Smooth muscle cell (in vitro differentiated cells): ENCODE measurements at regions not wholly inside any gene's neighbourhood (a gene's known extent, or its start where the extent isn't known, plus 50 kb on each side); places are given as distances from the start of the nearest gene placed in this dataset.

ENCODE experiments used
- DNase-seq: peaks from one replicate; lab custom pipeline; 2025; ENCODE audit not compliant: unreplicated experiment; lab: John Stamatoyannopoulos, UW
- H2AFZ ChIP-seq: fragments of 200-600 bp; sonication (generic); 2 replicates; pipeline ENCODE4 v1.6.0; 2016; ENCODE audit warnings: antibody characterized with exemption, low read depth, mild to moderate bottlenecking
- H3F3A ChIP-seq: fragments of 200-600 bp; sonication (generic); 2 replicates; pipeline ENCODE4 v1.6.0; 2017; ENCODE audit warnings: antibody characterized with exemption, low read depth
- H3K27ac ChIP-seq: fragments of 200-600 bp; sonication (generic); 2 replicates; pipeline ENCODE4 v1.5.1; 2016; ENCODE audit warnings: low read depth, mild to moderate bottlenecking
- H3K27me3 ChIP-seq: fragments of 200-600 bp; sonication (generic); 2 replicates; pipeline ENCODE4 v1.6.1; 2016; ENCODE audit warnings: low read depth, mild to moderate bottlenecking
- H3K36me3 ChIP-seq: fragments of 200-600 bp; sonication (generic); 2 replicates; pipeline ENCODE4 v1.5.1; 2016; ENCODE audit warnings: low read depth
- H3K4me1 ChIP-seq: fragments of 200-600 bp; sonication (generic); 2 replicates; pipeline ENCODE4 v1.5.1; 2016; ENCODE audit warnings: low read depth
- H3K4me2 ChIP-seq: fragments of 200-600 bp; sonication (generic); 2 replicates; pipeline ENCODE4 v1.6.0; 2016; ENCODE audit warnings: mild to moderate bottlenecking
- H3K4me3 ChIP-seq: fragments of 200-600 bp; sonication (generic); 2 replicates; pipeline ENCODE4 v1.5.1; 2016; ENCODE audit warnings: mild to moderate bottlenecking
- H3K79me2 ChIP-seq: fragments of 200-600 bp; sonication (generic); 2 replicates; pipeline ENCODE4 v1.6.0; 2016; ENCODE audit warnings: low read depth, mild to moderate bottlenecking
- H3K9ac ChIP-seq: fragments of 200-600 bp; sonication (generic); 2 replicates; pipeline ENCODE4 v1.6.0; 2016; ENCODE audit warnings: low read depth
- H3K9me3 ChIP-seq: fragments of 200-600 bp; sonication (generic); replicated peaks from 2 replicates; pipeline ENCODE4 v1.5.1; 2016; ENCODE audit warnings: low read depth
- H4K20me1 ChIP-seq: fragments of 200-600 bp; sonication (generic); 2 replicates; pipeline ENCODE4 v1.6.0; 2016; ENCODE audit warnings: low read depth
- CTCF ChIP-seq: fragments of 200-600 bp; sonication (generic); IDR thresholded peaks from 2 replicates; pipeline ENCODE4 v1.5.1; 2017; ENCODE audit warnings: borderline replicate concordance, mild to moderate bottlenecking, antibody characterized with exemption; ENCODE audit not compliant: insufficient read depth, poor library complexity, severe bottlenecking
- WGBS: methylation state at CpG from one replicate; pipeline ENCODE4 v1.1.7; 2016; ENCODE audit warnings: low lambda C conversion rate; 5-methylcytosine and 5-hydroxymethylcytosine counted together

- Histone ChIP-seq H3K79me2 (no peaks in the 10 kb centered on the region), H3K4me3 (no peak overlapping the region), H4K20me1 (no peaks in the 10 kb centered on the region), H3K27me3 (no peaks in the 10 kb centered on the region), H3K27ac (no peak overlapping the region), H2AFZ (no peak overlapping the region), H3K36me3 (no peaks in the 10 kb centered on the region), H3K9ac (no peak overlapping the region), H3K9me3 (no peaks in the 10 kb centered on the region), H3K4me1 (no peaks in the 10 kb centered on the region), H3F3A (no peaks in the 10 kb centered on the region), H3K4me2 (no peak overlapping the region)
- no peak for TF ChIP-seq CTCF
- 85% methylated on average over 11 of the region's 11 CpGs for WGBS
- DNase-seq, result no peak
Observed at GRCh38 chr5:167533814-167534795, 757.3 kb upstream of the WWC1 start.

GRCh38 chr5:167539747-167540146, 751.7 kb upstream of the WWC1 start:
- no peak overlapping the region for H2AFZ ChIP-seq
- no peak overlapping the region for H3K27ac ChIP-seq
- TF ChIP-seq CTCF, result no peak
- H3K9ac ChIP-seq, result no peak overlapping the region
- H4K20me1 ChIP-seq, result no peaks in the 10 kb centered on the region
- H3F3A ChIP-seq, result no peaks in the 10 kb centered on the region
- H3K4me3 ChIP-seq, result no peak overlapping the region
- H3K4me2 ChIP-seq, result no peak overlapping the region
- DNase-seq, result no peak
- H3K9me3 ChIP-seq, result no peaks in the 10 kb centered on the region
- H3K79me2 ChIP-seq, result no peaks in the 10 kb centered on the region
- no peaks in the 10 kb centered on the region for H3K27me3 ChIP-seq
- 93% methylated on average over 5 of the region's 5 CpGs for WGBS
- no peaks in the 10 kb centered on the region for H3K36me3 ChIP-seq
- H3K4me1 ChIP-seq, result no peaks in the 10 kb centered on the region

GRCh38 chr5:167546270-167546669, 745.2 kb upstream of the WWC1 start:
- Histone ChIP-seq H3K4me1 (no peaks in the 10 kb centered on the region), H3K27me3 (no peaks in the 10 kb centered on the region), H2AFZ (no peak overlapping the region), H3F3A (no peaks in the 10 kb centered on the region), H3K9ac (no peak overlapping the region), H3K4me3 (no peak overlapping the region), H3K79me2 (no peaks in the 10 kb centered on the region), H3K36me3 (no peaks in the 10 kb centered on the region), H3K4me2 (no peak overlapping the region), H4K20me1 (no peaks in the 10 kb centered on the region), H3K9me3 (no peaks in the 10 kb centered on the region), H3K27ac (no peak overlapping the region)
- DNase-seq, result no peak
- TF ChIP-seq CTCF, result no peak
- WGBS, result 86% methylated on average over 4 of the region's 4 CpGs

- no peaks in the 10 kb centered on the region for H3K36me3 ChIP-seq
- no peak overlapping the region for H3K9ac ChIP-seq
- H3K27me3 ChIP-seq, result no peaks in the 10 kb centered on the region
- no peaks in the 10 kb centered on the region for H4K20me1 ChIP-seq
- H2AFZ ChIP-seq, result no peak overlapping the region
- no peak overlapping the region for H3K4me2 ChIP-seq
- no peaks in the 10 kb centered on the region for H3F3A ChIP-seq
- DNase-seq, result no peak
- H3K79me2 ChIP-seq, result no peaks in the 10 kb centered on the region
- no peak for TF ChIP-seq CTCF
- 95% methylated on average over 5 of the region's 5 CpGs for WGBS
- H3K27ac ChIP-seq, result no peak overlapping the region
- no peak overlapping the region for H3K4me3 ChIP-seq
- H3K9me3 ChIP-seq, result no peaks in the 10 kb centered on the region
- H3K4me1 ChIP-seq, result peaks cover 7% of the 10 kb centered on the region
Observed at GRCh38 chr5:167552356-167552755, 739.1 kb upstream of the WWC1 start.
